ENCODE measurements at regions not wholly inside any gene's neighbourhood (a gene's known extent, or its start where the extent isn't known, plus 50 kb on each side); places are given as distances from the start of the nearest gene placed in this dataset.

DNA sequence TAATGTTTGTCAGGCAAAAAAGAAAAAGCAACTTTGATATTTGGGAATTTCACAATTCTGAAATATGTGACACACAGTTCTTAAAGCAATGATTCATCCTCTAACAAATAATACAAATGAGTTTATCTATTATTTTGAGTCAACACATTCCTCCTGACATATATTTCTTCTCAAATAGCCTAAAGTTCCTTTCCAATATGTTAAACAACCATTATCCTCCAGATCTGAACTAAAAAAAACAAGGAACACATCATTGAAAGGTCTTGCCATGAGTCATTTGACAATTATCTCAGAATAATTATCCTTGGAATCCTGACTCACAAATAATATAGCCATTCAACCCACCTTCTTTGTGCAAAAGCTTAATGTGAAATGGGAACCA is 208.7 kb upstream of the CDIN1 start:
- DNase-seq (no peak), ATAC-seq (no peak)
- intact Hi-C loops (cut with micrococcal nuclease), result no loop called here

DNA sequence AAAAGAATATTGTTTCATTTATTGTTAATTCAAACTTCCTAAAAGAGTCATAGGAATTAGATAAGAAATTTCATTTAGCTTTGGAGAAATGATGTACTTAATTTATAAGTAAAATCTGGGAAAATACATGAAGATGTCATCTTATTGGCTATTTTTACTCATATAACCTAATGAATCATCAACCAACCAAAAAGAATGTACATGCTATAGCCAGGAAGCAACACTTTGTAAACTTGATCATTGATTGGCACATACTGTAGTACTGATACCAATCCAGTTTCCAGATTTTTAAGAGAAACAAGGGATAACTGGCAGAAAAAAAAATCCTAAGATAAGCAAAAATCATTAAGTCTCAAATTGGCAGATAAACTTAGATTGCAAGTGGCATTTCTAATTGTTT is 207.9 kb upstream of the CDIN1 start:
- intact Hi-C loops (cut with micrococcal nuclease), result no loop called here
- ATAC-seq (no peak), DNase-seq (no peak)

DNA sequence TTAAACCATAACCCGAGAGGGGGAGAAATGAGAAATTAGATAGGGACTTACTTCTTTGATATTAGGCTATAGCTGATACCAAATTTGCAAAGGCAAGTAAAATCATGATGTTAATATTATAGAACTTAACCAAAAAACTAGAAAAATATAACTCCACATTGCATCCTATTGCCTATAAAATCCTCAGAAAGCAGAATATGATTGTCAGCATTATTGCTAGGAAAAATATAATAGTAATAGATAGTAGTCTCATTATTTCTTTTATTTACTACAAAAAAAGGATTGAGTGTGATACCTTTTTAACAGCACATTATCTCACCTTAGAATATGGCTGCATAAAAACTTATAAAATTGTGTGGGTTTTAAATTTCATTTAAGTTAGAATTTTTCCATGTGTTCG is 206.5 kb upstream of the CDIN1 start:
- DNase-seq, result no peak
- intact Hi-C loops (cut with micrococcal nuclease), result no loop called here
- no peak for ATAC-seq

DNA sequence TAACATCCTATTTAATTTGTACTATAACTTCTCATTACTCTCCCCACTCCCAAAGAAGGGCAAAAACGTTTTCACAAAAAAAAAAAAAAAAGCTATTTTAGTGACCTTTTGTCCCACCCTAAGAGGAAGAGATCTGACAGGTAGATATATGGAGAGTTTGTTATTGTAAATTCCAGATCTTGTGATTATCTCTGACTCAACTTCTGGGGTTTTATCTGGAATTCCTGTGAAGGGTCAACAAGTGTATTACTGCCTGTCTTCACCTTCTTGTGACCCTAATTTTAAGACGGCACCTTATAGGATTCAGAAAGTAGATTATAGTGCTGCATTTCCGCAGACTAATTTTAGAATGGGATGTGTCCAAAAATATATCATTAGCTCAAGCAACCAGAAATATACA is 205.9 kb upstream of the CDIN1 start:
- intact Hi-C loops (cut with micrococcal nuclease), result no loop called here
- DNase-seq, result no peak
- ATAC-seq, result no peak

DNA sequence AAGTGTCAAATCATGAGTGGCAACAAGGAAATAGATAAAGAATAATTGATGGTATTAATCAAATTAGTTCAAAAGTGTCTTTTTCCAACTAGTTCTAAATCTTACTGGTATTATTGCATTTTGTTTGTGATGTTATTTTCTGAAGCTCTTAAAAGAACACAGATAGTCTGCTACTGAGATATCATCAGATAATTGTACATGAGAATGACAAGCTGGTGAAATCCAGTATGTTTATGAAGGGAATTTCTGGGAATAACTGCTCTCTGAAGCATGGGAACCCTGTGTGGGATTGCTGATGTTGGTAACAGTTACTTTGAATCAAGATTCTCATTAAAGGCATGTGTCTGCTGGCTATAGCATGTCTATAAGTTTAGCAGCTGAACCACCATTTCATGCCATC is 190.3 kb upstream of the CDIN1 start:
- DNase-seq (no peak), ATAC-seq (no peak)
- intact Hi-C loops (cut with micrococcal nuclease), result no loop called here

DNA sequence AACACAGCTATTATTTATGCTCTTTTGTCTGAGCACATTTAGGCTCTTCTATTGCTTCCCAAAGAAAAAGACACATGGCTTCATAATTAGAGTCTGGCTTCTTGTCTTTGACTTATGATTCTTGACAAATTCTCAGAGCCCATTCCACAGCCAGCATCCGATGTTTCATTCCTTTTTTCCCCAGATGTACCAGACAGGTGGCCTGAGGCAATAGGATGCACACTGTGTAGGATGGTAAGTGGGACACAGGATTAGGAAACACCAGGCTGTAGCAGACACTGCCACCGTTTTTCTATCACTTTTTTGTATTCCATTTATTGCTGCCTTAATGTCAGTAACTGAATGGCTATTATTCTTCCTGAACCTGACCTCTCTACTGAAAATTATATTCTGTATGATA is 188.9 kb upstream of the CDIN1 start:
- ATAC-seq (no peak), DNase-seq (no peak)
- intact Hi-C loops (cut with micrococcal nuclease), result no loop called here

DNA sequence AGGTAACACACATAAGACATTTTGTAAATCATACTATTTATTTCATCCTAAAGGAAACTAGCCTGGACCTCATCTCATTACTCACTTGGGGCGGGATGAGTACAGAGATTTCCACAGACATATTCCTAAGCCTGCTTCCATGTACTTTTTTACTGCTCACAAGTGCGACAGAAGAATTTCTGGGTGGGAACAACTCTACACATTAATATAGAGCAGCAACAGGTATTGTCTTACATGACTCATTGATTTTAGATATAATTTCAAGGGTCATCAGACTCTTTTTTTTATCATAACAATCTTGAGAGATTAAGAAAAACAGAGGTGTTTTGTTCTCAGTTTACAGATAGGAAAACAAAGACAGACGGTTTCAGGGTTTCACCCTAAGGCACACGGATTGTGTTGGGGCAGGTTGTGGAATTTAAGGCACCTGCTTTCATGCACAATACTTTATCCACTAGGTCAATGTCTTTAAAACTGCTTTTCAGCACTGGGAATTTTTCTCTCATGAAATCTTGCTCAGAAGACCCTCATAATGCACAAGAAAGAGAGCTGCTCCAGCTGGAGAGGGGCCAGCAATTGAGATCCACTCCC is 186.7 kb upstream of the CDIN1 start:
- DNase-seq (no peak), ATAC-seq (no peak)
- intact Hi-C loops (cut with micrococcal nuclease), result no loop called here

DNA sequence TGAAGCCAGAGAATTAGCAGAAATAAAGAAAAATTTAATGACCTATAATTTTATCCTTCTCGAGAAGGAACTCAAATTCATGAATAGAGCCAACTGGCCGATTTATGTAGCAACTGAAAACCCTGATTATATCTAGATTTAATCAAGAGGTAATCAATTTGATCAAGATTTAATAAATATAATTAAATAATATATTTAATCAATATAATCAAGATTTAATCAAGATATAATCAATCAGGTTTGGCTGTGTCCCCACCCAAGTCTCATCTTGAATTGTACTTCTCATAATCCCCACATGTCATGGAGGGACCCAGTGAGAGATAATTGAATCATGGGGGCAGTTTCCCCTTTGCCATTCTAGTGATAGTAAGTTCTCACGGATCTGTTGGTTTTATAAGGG is 181.2 kb upstream of the CDIN1 start:
- intact Hi-C loops (cut with micrococcal nuclease), result no loop called here

DNA sequence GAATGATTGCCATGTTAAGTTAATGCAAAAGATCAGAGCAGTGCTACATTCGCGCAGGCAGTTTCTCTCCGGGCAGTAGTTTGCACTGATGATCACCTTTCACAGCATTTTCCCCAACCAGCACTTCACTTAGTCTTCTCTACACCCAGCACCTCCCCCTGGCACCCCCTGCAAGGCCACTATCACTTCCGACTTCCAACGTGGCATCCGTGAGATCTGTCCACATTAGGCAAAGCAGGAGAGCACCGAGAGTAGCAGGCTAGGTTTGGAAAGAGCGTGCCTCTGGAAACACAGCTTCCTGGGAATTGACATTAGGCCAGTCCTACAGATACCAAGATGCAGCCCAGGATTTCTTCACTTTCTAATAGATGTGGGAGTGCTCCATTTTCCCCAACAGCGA is 180.2 kb upstream of the CDIN1 start:
- DNase-seq (no peak), ATAC-seq (no peak)
- intact Hi-C loops (cut with micrococcal nuclease), result no loop called here

More for the DNA sequence above, 181.2 kb upstream of the CDIN1 start:
- no peak for ATAC-seq
- no peak for DNase-seq

DNA sequence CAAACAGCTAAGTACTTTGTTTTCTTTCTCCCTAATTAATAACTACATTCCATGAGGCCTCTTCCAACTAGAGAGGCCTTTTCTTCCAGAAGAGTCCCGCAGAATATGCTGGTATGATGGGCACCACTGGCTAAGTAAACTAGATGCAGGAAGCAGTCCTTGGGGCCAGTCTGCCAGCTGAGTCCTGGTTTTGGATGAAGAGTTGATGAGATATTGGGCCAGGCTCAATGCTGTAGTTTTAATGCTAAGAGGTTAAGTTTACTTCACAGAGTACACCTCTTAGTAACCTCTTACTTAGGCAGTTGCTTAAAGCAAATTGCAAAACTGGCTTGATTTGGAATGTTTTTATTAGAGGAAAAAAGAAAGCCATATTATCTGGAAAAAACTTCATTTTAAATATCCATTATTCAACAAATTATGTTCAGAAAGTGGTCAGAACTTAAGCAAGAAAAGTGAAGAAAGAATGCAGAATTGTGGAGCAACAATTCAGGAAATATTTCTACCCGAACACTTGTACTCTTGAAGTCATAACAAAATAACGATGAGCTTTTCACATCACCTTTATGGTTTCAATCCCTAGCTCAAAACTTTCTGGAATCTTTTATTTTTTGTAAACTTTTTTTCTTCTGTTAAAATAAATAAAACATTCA is 178.4 kb upstream of the CDIN1 start:
- no peak for DNase-seq
- ATAC-seq, result no peak
- intact Hi-C loops (cut with micrococcal nuclease), result no loop called here

DNA sequence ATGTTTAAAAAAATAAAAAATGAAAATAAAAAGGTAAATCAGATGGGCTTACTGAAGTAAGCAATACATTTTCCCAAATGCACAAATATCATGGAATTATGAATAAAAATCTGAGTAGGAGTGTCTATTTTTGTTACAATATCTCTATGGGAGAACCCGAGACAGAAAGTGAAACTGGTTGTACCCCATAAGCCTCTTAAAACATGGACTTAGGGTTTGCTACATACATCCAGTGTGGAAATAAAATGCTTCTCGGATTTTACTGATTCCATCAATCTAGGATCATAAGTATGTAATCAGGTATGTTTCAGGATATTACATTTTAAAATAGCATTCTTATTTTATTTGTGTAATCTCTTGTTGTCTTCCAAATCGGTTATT is 177.8 kb upstream of the CDIN1 start:
- ATAC-seq (no peak), DNase-seq (no peak)
- intact Hi-C loops (cut with micrococcal nuclease), result no loop called here

DNA sequence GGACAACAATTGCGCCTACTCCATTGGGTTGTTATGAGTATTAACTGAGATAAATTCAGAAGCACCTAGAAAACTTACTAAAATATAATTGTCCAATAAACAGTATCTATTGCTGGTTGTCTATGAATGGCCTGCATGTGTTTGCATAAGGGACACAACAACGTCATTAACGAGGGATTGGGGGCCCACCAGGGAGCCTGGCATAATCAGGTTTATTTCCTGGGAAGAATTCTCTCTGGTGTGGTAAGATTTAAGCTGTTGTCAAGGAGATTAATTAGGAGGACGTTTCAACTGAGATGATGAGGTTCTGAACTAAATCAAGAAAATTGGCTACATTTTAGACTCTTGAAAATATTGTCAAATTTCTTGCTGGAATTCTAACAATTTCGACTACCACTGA is 176.1 kb upstream of the CDIN1 start:
- ATAC-seq, result no peak
- DNase-seq, result no peak

DNA sequence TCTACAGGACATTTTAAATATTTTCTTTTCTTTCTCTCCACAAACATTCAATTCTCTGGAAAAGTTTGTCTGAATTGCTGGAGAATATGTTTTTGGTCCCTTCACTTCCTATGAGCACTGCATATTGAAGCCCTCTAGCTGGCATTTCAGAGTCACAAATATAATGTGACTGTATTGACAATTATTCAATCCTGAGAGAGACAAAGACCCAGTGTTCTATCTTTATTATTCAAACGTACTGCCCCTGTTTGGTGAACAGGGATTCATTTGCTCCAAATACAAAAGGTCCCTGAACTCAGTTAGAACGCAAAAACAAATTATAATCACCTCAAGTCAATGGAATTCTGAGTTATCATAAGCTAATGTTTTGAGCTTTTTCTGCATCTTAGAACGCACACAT is 173.1 kb upstream of the CDIN1 start:
- no peak for DNase-seq
- ATAC-seq, result no peak
- intact Hi-C loops (cut with micrococcal nuclease), result no loop called here

More for the DNA sequence above, 176.1 kb upstream of the CDIN1 start:
- intact Hi-C loops (cut with micrococcal nuclease), result no loop called here

DNA sequence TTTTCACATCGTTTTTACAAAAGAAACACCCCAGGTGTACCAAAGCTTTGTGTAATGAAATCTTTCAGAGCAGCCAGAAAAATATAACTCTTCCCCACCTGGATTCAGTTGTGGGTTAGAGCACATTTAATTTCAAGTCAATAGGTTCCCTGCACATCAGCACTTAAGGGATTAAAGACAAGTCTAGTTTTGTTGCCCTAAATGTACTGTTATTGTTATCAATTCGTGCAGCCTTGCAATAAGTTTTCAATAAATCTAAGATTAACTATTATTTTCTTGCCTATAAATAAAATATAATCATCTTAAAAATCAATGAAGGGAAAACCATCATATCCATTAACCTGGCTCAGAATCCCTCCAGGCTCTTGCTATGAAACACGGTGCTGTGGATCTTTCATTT is 172.5 kb upstream of the CDIN1 start:
- intact Hi-C loops (cut with micrococcal nuclease), result no loop called here
- ATAC-seq (no peak), DNase-seq (no peak)

DNA sequence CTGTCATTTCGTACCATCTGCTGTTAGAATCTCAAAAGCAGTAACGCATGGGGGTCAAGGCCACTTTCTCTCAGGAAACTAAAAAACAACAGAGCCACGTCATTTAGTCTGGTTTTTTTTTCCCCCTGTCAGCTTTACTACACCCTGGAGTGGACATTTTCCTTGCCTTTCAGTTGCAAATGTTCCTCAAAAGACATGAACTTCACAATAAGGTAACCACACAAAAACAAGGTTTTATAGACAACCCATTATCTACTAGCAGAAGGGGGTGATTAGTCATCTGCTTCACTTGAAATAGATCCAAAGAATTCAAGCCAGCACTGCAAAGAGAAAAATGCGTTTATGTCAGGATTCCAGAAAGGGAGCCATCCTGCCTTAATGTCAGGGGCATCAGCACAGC is 171.8 kb upstream of the CDIN1 start:
- intact Hi-C loops (cut with micrococcal nuclease), result no loop called here
- ATAC-seq (no peak), DNase-seq (no peak)

DNA sequence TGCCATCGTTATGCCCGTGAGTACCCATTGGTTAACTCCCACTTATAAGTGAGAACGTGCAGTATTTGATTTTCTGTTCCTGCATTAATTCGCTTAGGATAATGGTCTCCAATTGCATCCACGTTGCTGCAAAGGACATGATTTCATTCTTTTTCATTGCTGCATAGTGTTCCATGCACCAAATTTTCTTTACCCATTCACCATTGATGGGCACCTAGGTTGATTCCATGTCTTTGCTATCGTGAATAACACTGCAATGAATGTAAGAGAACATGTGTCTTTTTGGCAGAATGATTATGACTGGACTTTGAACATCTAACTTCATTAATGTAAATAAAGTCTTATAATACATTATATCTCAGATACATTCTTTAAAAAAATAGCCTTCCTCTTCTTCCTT is 169.6 kb upstream of the CDIN1 start:
- intact Hi-C loops (cut with micrococcal nuclease), result no loop called here
- DNase-seq, result no peak
- no peak for ATAC-seq

DNA sequence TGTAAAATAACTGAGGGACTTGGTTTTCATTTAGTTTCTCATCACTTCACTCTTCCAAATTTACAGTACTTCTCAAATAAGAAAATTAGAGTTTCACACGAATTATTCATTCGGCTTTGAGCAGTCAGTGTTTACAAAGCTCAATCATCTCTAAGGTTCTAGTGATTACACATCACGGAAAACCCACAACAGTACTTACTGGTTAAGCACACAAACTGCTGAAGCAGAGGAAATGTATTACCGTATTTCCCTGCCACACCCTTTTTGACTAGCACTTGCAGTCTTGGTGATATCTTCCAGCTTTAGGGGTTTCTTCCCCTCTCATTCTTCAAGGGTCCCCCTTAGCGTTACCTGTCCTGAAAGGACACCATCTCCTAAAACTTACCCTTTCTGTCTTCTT is 164.8 kb upstream of the CDIN1 start:
- intact Hi-C loops (cut with micrococcal nuclease), result no loop called here

DNA sequence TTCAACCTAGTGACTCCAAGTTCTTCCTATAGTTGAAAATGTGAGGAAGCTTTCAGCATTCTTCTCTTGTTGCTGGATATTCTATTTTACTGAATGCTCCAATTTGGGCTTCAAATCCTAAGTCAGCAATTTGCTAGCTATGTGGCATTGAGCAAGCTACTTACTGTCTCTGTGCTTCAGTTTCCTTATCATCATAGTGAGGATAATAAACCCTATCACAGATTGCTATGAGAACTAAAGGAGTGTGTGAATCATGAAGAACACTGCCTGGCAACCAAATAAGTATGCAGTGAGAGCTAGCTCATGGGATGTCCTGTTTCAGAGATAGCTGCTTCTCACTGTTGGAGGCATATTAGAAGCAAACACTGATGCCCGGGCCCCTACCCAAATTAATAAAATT is 163.8 kb upstream of the CDIN1 start:
- intact Hi-C loops (cut with micrococcal nuclease), result no loop called here
- ATAC-seq, result no peak
- DNase-seq, result no peak

More for the DNA sequence above, 164.8 kb upstream of the CDIN1 start:
- DNase-seq (no peak), ATAC-seq (no peak)

DNA sequence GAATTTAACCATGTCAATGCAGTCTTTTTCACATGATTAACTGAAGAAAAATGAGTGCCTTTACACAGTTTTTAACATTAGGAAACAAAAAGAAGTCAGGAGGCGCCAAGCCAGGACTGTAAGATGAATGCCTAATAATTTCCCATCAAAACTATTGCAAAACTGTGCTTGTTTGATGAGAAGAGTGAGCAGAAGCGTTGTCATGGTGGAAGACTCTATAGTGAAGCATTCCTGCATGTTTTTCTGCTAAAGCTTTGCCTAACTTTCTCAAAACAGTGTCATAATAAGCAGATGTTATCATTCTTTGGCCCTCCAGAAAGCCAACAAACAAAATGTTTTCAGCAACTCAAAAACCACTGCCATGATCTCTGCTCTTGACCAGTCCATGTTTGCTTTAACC is 156.8 kb upstream of the CDIN1 start:
- ATAC-seq (no peak), DNase-seq (no peak)
- intact Hi-C loops (cut with micrococcal nuclease), result no loop called here

DNA sequence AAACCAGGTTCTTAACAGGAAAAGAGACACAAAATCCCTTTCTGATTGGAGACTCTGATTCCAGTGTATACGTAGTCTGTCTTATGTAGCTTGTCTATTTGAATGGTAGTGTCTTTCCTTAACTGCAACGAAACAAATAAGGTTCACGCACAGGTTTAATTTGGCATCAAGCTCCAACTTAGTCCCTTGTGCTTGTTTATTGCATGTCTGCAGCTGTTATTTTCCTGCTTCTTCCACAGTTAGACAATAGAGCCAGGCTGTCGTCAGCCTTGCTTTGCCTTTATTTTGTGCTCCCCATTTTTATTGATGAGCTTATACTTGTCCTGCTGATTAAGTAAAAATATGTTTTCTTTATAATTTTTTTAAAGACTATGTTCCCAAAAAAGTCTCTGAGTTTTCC is 152.7 kb upstream of the CDIN1 start:
- ATAC-seq (no peak), DNase-seq (no peak)
- intact Hi-C loops (cut with micrococcal nuclease), result no loop called here

DNA sequence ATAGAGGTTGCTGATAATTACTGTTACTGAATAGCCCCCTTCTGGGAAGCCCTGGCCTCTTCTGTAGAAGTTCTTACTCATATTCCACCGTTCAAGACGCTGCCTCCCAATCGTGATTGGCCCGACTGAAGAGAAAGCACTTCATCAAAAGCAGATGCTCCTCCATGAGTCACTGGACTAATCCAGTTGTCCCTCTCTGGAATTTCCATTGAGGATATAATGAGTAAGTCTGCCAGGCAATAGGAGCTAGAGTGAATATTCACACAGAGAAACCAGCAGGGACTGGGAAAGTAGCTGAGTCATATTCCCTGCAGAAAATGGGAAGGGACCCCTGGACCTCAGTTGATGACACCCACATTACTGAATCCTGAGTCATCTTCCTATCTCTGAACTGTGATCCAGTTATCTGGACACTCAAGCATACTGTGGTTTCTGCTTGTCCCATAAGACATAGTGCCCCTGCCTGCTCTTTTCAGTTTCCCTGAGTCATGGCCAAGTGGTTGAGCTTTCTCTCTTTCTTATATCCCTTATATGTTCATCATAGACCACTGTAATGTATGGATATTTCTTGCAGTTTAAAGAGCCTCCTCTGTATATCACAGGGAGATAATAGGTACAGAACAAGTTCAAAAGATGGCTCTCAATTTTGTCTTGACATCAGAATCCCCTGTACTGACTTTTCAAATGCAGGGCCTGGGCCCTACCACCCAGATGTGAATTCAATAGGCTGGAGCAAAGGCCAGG is 151.2 kb upstream of the CDIN1 start:
- DNase-seq (no peak), ATAC-seq (no peak)
- intact Hi-C loops (cut with micrococcal nuclease), result no loop called here
